NCI-H1694 treated with DMSO at 0.1 percent for 48 hours (cell line): ENCODE measurements at regions not wholly inside any gene's neighbourhood (a gene's known extent, or its start where the extent isn't known, plus 50 kb on each side); places are given as distances from the start of the nearest gene placed in this dataset.

Experiments used
- DNase-seq: peaks from one replicate; lab custom pipeline; 2025; lab: John Stamatoyannopoulos, UW

GRCh38 chr3:115330430-115330829, 183.3 kb upstream of the ZBTB20 start:
- no peak for DNase-seq

DNA sequence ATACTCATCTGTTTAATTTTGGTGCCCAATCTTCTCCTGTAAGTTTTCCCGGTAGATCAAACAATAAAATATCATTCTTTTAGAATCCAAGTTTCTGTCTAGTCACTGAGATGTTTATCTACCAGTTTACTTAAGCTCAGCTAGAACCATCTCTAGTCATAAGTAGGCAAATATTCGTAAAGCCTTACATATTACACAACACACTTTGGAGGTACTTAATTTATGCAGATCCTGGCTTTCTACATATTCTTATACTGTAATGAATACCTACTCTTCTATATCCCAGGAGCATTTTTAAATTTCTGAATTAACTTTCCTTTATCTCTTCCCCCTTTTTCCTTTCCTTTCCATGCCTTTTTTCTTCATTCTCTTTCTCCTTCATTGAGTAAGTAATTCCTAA, 185.9 kb upstream of the ZBTB20 start:
- DNase-seq = no peak

DNA sequence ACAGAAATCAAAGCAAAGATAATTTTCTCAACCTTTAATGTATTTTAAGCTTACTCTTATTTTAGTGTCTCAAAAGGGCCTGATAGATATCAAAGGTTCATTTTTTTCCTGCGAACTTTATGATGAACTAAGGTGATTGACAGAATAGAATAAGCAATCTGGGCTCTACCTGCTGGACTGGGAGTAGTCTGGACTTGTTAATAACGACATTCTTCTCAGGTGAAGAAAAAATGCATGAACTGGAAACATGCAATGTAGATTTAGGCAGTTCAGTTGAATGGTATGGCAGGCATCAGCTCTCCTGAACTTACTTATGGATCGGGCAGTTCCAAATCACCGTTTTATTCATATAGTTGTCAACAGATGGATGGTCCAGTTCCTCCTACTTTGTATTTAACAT, 189.7 kb upstream of the ZBTB20 start:
- no peak for DNase-seq

DNA sequence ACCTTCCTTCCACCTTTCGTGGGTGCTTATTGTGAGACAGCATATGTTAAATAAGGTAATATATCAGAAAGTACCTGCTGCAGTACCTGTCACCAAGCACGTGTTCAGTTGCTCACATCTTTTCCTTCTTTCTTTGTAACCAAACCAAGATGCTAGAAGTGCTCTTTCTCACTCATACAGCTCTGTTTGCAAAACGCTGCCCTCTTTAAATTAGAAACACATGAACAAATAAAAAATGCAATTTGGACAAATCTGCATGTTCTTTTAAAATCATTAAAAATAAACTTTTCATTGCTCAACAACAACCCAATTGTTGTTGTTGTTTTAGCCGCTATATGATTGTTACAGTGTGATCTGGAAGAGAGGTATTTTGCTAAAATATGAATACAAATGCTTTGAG, 193.5 kb upstream of the ZBTB20 start:
- DNase-seq = no peak

- no peak for DNase-seq
Measured at GRCh38 chr3:115341208-115341607, 194.1 kb upstream of the ZBTB20 start.

- DNase-seq = no peak
Measured at GRCh38 chr3:115347737-115348136, 200.6 kb upstream of the ZBTB20 start.

DNA sequence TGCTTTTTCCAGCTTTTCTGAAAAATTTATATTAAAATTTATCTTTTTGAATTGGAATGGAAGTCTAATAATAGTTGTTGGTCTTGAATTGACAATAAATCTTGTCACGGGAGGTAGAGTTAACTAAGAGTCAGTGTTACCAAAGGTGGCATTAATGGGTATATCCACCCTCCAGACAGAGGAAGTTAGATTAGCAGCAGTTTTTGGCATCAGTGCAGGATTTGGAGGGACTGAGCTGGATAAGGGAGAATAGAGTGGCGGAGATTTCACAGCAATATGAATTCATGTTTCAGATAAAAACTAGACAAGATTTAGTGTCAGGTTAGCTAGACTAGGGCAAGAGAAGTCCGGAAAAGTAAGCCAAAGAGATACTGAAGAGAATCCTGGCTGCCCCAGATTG, 201.3 kb upstream of the ZBTB20 start:
- no peak for DNase-seq

DNA sequence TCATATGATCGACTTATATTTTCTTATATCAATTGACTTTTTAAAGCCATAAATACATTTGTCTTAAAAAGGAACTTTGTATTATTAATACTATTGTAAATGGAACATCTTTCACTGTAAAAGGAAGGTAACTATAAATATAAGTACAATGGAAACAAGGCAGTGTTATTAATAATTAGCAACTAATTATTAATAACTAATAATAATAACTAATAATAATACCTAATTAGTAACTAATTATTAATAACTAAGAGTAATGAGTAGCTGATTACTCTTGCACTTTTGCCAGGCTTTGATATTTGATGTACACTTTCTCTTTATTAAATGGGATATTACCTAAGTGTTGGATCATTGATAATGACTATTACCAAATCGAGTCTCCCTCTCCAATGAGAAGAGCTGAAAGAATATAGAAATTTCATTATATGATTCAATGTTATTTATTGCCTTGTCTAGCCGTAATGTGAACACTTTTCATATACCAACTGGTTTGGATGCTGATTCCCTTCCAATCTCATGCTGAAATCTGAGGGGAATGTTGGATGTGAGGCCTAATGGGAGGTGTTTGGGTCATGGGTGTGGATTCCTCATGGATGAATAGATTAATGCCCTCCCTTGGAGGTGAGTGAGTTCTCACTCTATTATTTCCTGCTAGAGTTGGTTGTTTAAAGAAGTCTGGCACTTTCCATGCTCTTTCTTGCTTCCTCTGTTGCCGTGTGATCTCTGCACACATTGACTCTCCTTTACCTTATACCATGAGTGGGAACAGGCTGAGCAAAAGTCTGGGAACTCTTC, 202.1 kb upstream of the ZBTB20 start:
- DNase-seq = no peak

GRCh38 chr3:115350606-115351005, 203.5 kb upstream of the ZBTB20 start:
- no peak for DNase-seq

DNA sequence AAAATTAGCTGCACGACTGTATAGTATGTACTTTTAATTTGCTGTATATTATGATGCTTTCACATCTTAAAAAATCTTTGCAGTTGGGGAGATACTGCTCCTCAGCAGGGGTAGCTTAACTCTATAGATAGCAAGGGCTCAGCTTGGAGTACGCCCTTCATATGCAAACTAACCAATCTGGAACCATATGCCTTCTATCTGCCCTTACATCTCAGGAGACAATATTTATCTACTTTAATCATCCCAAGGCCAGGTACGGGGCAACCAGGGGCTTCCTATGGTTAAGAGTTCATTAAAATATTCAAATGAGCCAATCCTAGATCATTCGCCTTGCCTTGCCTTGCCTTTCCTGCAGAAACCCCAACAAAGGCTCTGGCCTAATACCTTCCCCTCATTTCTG, 204.1 kb upstream of the ZBTB20 start:
- DNase-seq = no peak

DNA sequence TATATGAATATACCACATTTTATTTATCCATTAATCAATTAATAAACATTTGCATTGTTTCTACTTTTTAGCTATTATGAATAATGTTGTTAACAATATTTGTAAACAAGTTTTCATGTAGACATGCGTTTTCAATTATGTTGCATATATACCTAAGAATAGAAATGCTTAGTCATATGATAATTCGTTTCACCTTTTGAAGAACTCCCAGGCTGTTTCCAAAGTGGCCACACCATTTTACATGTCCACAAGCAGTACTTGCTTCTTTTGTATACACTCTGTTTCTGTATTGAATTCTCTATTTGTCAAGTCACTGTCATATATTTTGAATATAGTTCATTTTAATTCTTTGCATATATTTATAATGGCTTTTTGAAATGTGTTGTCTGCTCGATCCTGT, 206.9 kb upstream of the ZBTB20 start:
- DNase-seq = no peak

DNA sequence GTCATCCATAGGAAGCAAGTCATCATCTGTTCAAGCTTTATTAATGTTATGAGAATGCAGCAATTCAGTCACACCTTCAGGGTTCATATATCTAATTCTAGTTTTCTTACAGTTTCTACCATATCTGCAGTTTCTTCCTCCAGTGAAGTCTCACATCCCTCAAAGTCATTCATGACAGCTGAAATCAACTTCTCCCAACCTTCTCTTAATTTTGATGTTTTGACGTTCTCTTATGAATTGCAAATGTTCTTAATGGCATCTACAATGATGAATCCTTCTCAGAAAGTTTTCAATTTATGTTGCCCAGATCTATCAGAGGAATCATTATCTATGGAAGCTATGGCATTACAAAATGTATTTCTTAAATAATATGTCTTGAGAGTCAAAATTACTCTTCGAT, 210.4 kb upstream of the ZBTB20 start:
- DNase-seq = no peak

- DNase-seq = no peak
Measured at GRCh38 chr3:115359536-115359935, 212.4 kb upstream of the ZBTB20 start.

DNA sequence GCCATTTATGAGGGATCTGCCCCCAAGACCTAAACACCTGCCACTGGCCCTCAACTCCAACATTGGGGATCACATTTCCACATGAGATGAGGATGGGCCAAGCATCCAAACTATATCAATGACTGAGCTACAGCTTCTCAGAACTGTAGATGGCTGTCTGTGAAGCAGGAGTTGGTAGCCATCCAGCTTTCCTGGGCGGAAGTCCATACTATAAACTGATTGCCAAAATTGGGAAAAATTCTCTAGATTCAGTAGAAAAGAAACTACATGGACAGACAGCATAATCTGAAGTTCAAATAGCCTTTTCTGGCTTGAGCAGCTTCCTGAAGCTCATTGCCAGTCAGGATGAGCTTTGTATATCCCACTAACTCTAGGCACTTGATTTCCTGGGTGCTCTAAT, 214.7 kb upstream of the ZBTB20 start:
- DNase-seq = no peak

GRCh38 chr3:115363071-115363470, 216.0 kb upstream of the ZBTB20 start:
- no peak for DNase-seq

DNA sequence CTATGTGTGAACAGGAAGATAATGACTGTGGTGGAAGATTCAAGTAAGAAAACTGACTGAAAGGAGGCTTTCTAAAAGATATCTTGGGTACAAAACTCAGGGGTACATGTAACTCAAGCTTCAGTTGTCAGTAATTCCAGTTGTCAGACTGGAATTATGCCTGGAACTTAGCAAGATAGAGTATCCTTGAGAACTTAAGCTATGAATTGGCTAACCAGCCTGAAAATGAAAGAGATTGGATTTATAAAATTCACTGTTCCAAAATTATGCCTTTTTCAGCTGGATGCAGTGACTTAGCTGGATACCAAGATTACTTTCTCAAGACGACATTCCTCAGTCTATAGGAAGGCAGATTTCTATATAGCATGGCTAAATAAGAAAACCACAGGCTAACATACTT, 221.9 kb upstream of the ZBTB20 start:
- no peak for DNase-seq

GRCh38 chr3:115375362-115375761, 228.3 kb upstream of the ZBTB20 start:
- DNase-seq = no peak

GRCh38 chr3:115380883-115381572, 233.9 kb upstream of the ZBTB20 start:
- no peak for DNase-seq

DNA sequence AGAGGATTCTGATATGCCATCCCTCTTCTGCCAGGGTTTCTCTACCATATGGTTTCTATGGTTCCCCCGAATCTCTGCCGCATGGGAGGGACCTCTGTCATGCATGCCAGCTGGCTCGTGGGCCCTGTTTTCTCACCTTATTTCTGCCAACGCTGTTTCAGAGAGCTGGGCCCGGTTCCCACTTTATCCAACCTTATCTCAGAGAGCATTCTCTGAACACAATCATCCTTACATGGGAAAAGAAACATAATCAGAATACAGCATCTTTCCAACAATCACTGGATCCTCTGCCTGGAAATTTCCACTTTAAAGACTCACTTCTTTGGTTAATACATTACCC, 234.5 kb upstream of the ZBTB20 start:
- DNase-seq = peak; percentile 26

GRCh38 chr3:115381931-115382330, 234.8 kb upstream of the ZBTB20 start:
- DNase-seq = no peak

DNA sequence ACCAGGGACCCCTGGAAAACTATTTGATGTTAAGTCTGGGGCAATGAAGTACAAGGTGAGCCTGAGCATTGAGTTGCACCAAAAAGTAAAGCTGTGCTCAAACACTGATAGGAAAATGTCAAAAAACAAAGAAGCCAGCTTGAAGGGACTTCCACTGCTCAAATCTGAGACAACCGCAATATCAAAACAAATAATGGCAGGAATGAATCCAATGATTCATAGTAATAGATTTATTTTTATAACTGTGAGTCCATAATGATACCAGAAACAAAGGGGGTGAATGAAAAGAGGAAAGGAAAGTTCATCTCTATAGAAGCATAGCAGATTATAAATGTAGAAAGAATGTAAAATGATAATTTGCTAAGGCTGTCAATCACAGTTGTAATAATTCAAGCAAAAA, 237.3 kb upstream of the ZBTB20 start:
- DNase-seq = no peak

DNA sequence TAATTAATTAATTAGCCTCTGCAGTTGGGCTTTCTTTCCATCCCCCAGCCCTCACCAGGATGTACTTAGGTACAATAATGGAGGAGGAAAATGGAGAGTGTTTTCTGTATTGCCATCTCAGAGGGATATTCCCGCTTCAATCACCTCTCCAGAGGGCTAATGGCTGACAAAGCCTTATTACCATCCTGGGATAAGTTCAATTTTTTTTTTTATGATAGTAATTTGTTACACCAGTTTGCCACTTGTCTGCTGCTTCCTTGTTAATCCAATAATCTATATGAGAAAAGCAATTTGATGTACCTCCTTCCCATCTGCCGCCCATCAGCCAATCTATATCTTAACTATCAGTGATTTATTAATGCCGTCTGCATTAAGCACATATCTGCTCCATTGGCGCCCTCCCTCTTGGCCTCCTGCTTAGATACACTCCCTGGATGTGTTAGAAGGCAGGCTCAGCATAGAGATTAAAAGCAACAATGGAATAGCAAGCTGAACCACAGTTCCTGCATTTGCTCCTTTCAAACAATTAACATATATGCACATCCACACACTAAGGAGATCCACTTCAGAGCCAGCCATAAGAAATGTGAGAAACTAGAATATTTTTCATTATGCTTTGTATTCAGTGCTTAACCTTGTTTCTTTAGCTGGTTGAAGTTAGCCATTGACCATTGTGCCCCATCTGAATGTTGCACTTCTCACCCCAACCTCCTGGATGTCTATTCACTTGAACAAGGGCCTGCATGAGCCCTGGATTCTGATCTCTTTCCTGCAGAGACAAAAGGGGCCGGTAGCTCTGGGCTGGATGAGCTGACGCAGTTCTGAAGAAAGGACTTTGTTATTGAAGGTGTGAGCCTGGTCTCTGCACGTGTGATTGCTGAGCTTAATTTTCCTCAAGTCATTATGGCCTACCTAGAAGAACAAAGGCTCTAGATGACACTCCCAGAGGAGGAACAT, 237.3 kb upstream of the GAP43 start:
- DNase-seq = no peak

GRCh38 chr3:115388166-115388565, 235.1 kb upstream of the GAP43 start:
- DNase-seq = no peak
